ENCODE measurements at regions not wholly inside any gene's neighbourhood (a gene's known extent, or its start where the extent isn't known, plus 50 kb on each side); places are given as distances from the start of the nearest gene placed in this dataset.
"Not testable (repeated sequence)": the region's sequence is repeated elsewhere in the genome, so short reads cannot be mapped to it uniquely, and the experiment has no call there.

GRCh38 chr7:34207810-34208209 is 302.5 kb downstream of the BMPER start:
- DNase-seq, result no peak

GRCh38 chr7:34208878-34209621 is 303.7 kb downstream of the BMPER start:
- DNase-seq, result no peak

GRCh38 chr7:34211018-34211417 is 305.7 kb downstream of the BMPER start:
- no peak for DNase-seq

- DNase-seq, result no peak
Measured at GRCh38 chr7:34217972-34218371, 312.6 kb downstream of the BMPER start.

- no peak for DNase-seq
Measured at GRCh38 chr7:34219153-34219718, 313.9 kb downstream of the BMPER start.

- DNase-seq, result no peak
Measured at GRCh38 chr7:34220506-34221185, 315.3 kb downstream of the BMPER start.

- DNase-seq, result no peak
Measured at GRCh38 chr7:34222316-34222715, 317.0 kb downstream of the BMPER start.

GRCh38 chr7:34222722-34223121 is 317.4 kb downstream of the BMPER start:
- no peak for DNase-seq

GRCh38 chr7:34224281-34224680 is 318.9 kb downstream of the BMPER start:
- DNase-seq, result no peak

GRCh38 chr7:34225193-34225592 is 319.9 kb downstream of the BMPER start:
- DNase-seq, result no peak

GRCh38 chr7:34227525-34227924 is 322.2 kb downstream of the BMPER start:
- DNase-seq, result no peak

- not testable (repeated sequence) for DNase-seq
Measured at GRCh38 chr7:34235101-34235500, 329.8 kb downstream of the BMPER start.

GRCh38 chr7:34236057-34236456 is 330.7 kb downstream of the BMPER start:
- DNase-seq, result no peak

GRCh38 chr7:34236839-34237492 is 331.6 kb downstream of the BMPER start:
- DNase-seq, result no peak

GRCh38 chr7:34237493-34237849 is 332.1 kb downstream of the BMPER start:
- DNase-seq, result no peak

- DNase-seq, result no peak
Measured at GRCh38 chr7:34240417-34240816, 335.1 kb downstream of the BMPER start.

GRCh38 chr7:34242391-34242790 is 337.1 kb downstream of the BMPER start:
- no peak for DNase-seq

- DNase-seq, result no peak
Measured at GRCh38 chr7:34245246-34245645, 339.9 kb downstream of the BMPER start.

GRCh38 chr7:34247468-34247867 is 342.1 kb downstream of the BMPER start:
- DNase-seq, result no peak

GRCh38 chr7:34249192-34249591 is 343.9 kb downstream of the BMPER start:
- no peak for DNase-seq

- no peak for DNase-seq
Measured at GRCh38 chr7:34260279-34260678, 354.9 kb downstream of the BMPER start.

GRCh38 chr7:34263168-34263567 is 357.8 kb downstream of the BMPER start:
- no peak for DNase-seq

GRCh38 chr7:34269084-34269483 is 363.7 kb downstream of the BMPER start:
- DNase-seq, result no peak

- no peak for DNase-seq
Measured at GRCh38 chr7:34275624-34276023, 370.3 kb downstream of the BMPER start.
